GM12874 (cell line): ENCODE measurements at regions not wholly inside any gene's neighbourhood (a gene's known extent, or its start where the extent isn't known, plus 50 kb on each side); places are given as distances from the start of the nearest gene placed in this dataset.

Experiments
- TF ChIP-seq, protein P1 (sequence below): IDR thresholded peaks from 2 replicates; pipeline ENCODE4 v1.5.1; 2011; ENCODE audit warnings: low read depth, mild to moderate bottlenecking, control low read depth, low read length, moderate library complexity; ENCODE audit not compliant: insufficient read depth

DNA sequence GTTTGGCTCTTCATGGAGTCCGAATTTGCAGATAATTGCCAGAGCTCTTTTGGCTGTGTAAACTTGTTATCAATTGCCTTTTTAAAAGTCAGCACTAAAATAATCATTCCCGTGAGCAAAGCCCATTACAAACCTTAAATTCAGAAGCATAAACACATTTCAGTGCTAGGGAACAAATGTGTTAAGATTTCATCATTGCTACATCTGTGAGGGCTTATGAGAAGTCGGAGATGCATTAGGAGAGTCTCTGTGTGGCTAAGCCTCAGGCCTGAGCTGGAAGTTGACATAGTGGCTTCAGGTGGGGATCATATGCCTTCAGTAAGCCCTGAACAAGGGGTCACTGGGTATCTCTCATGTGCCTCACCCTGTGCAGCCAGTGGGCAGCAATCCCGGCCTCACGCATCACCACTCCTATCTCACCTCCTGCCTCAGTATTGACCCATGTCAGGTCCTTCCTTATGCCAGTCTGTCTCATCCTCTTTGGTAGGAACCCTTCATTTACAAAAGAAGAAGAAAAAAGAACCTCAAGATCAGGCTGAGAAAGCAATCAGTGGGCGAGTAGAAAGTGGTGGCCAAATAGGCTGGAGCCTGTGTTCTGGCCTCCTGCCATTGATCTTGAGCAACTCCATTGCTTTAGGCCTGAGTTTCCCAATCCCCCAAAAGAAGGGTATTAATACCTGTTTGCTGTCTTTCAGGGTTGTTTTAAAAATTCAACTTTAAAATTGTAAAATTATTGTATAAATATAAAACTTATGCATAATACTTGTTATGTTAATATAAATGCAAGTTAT, 233.5 kb downstream of the IL20RB start:
- TF ChIP-seq, protein P1, sequence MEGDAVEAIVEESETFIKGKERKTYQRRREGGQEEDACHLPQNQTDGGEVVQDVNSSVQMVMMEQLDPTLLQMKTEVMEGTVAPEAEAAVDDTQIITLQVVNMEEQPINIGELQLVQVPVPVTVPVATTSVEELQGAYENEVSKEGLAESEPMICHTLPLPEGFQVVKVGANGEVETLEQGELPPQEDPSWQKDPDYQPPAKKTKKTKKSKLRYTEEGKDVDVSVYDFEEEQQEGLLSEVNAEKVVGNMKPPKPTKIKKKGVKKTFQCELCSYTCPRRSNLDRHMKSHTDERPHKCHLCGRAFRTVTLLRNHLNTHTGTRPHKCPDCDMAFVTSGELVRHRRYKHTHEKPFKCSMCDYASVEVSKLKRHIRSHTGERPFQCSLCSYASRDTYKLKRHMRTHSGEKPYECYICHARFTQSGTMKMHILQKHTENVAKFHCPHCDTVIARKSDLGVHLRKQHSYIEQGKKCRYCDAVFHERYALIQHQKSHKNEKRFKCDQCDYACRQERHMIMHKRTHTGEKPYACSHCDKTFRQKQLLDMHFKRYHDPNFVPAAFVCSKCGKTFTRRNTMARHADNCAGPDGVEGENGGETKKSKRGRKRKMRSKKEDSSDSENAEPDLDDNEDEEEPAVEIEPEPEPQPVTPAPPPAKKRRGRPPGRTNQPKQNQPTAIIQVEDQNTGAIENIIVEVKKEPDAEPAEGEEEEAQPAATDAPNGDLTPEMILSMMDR, result no peak

DNA sequence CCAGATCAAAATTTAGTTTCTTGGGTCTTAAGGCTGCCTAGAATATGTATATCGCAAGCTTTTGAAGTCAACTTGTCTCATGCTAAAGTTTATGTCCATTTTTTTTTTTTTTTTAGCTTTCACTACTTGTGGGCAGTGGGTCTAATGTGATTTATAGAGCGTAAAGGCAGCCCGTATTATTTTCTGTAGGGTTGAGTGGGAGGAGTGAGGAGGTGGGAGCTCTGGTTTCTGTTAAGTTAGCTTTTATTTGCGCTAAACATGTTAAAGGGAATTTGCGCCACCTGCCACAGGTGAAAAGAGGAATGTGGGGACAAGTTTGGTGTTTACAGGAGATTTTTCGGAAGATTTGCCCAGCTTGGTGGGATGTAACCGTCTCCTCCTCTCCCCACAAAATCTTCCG, 234.2 kb downstream of the IL20RB start:
- TF ChIP-seq, protein P1, result no peak

DNA sequence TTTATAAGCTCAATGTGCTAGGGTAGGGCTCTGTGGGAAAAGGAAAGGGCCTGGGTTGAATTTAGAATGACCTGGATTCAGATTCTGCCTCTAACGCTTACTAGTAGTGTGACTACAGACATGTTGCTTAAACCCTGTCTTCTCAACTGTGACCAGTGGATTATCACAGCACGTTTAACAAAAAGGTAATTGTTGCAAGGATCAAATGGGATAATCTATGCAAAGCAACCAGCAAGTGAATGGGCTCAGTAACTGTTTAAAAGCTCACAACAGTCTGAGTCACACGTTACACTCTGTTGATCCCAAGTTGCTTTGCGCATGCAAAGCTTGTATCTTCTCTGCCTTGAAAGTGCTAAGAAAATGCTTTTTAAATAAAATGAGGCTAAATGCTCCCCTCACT, 236.5 kb downstream of the IL20RB start:
- TF ChIP-seq, protein P1, result no peak

DNA sequence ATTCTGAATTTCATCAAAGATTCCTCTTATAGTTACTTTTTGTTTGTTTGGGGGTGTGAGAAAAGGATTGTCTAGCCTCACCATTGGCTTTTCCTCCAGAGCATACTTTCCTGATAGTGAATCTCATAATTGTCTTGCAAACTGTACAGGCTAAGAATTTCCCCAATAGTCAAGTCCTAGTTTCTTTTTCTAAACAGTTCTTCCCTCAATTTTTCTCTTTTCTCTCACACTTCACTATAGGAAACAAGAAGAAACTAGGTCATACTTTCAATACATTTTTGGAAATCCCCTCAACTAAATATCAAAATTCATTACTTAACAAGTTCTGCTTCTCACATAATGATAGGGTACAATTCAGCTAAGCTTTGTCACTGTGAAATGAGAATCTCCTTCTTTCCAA, 241.9 kb downstream of the IL20RB start:
- TF ChIP-seq, protein P1, result no peak

DNA sequence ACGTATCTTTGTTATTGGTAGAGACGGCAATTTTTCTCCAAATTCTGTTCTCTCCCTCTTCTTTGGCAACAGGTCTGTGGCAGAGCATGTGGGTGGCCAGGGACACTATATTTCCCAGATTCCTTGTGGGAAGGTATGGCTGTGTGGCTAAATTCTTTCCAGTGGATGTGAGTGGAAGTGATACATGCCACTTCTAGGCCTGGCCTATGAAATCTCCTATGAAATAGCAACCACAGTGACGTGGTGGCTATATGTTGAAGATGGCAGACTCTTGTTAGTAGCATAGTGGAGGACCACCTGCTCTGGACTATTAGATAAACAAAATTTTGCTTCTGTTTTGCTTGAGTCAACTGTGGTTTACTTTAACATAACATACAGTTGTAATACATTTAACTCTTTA, 243.3 kb downstream of the IL20RB start:
- TF ChIP-seq, protein P1, result no peak

DNA sequence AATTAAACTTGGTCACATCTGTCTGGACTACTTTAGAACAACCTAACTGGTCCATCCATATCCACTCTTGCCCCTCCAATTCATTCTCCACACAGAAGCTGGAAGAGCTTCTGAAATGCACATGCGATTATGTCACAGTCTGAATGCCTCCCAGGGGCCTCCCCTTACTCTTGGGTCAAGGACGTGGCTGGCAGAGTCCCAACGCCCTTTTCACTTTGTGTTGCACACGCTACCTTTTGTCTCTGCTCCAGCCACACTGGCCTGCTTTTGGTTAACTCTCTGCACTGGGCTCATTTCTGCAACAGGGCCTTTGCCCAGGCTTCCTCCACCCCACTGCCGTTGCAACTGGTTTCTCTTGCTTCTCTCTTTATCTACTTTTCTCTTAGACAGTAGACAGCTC, 245.2 kb downstream of the IL20RB start:
- TF ChIP-seq, protein P1, result no peak

DNA sequence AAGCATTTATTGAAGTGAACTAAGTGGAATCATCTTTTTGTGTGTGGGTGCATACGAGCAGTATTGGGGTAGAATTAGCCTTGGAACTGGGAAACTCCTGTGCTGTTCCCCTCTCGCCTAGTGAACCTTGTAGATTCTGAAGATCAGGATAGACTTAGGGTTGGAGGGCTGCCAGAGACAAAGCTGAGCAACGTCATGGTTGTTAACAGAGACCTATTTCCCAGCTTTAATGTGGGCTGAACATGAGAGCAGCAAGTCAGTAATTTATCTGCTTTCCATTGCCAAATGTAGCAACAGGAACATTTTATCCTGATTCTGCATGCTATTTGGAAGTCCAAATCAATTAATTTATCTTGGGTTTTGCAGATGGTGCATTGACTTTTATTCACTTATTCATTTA, 246.6 kb downstream of the IL20RB start:
- TF ChIP-seq, protein P1, result no peak
